ENCODE measurements at regions not wholly inside any gene's neighbourhood (a gene's known extent, or its start where the extent isn't known, plus 50 kb on each side); places are given as distances from the start of the nearest gene placed in this dataset.

DNA sequence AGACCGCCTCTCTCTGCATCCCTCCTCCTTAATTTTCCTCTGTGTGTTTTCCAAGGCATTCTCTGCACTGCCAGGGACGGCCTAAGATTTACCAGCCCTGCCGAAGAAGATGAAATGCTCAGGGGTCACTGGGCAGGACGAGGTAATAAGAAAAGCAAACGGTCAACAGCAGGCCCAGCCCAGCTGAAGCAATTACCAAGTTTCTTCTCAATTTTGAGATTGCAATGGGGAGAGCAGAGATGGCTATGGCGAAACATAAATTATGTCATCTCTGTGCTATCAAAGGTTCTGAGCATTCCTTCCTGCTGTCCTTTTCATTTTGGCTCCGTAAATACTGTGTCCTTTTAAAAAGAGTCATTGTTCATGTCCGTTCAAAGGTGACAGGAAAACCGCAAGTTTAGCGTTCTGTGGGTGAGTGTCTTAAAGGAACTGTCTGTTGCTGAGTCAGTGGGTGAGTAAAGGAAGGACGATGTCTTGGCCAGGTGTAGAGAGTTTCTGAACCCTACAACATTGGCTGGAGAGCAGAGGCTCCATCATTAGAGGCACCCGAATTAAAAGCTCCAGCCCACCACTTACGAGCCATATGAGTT lies 753.9 kb upstream of the EEF2KMT start:
- TF ChIP-seq, protein P1, sequence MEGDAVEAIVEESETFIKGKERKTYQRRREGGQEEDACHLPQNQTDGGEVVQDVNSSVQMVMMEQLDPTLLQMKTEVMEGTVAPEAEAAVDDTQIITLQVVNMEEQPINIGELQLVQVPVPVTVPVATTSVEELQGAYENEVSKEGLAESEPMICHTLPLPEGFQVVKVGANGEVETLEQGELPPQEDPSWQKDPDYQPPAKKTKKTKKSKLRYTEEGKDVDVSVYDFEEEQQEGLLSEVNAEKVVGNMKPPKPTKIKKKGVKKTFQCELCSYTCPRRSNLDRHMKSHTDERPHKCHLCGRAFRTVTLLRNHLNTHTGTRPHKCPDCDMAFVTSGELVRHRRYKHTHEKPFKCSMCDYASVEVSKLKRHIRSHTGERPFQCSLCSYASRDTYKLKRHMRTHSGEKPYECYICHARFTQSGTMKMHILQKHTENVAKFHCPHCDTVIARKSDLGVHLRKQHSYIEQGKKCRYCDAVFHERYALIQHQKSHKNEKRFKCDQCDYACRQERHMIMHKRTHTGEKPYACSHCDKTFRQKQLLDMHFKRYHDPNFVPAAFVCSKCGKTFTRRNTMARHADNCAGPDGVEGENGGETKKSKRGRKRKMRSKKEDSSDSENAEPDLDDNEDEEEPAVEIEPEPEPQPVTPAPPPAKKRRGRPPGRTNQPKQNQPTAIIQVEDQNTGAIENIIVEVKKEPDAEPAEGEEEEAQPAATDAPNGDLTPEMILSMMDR (IDR thresholded peaks at IDR 0.05; ENCODE audit: partially characterized antibody, unreplicated experiment) = no peak
- Mint-ChIP-seq H3K4me3 (ENCODE audit: unreplicated experiment) (no peak overlapping the region), H3K27me3 (ENCODE audit: unreplicated experiment) (peaks cover 8% of the 10 kb centered on the region), H3K36me3 (ENCODE audit: unreplicated experiment) (no peaks in the 10 kb centered on the region), H3K4me1 (ENCODE audit: low read depth, unreplicated experiment) (peaks cover 14% of the 10 kb centered on the region), H3K27ac (ENCODE audit: unreplicated experiment) (no peak overlapping the region), H3K9me3 (ENCODE audit: unreplicated experiment) (peaks cover 8% of the 10 kb centered on the region)
- DNase-seq = no peak

DNA sequence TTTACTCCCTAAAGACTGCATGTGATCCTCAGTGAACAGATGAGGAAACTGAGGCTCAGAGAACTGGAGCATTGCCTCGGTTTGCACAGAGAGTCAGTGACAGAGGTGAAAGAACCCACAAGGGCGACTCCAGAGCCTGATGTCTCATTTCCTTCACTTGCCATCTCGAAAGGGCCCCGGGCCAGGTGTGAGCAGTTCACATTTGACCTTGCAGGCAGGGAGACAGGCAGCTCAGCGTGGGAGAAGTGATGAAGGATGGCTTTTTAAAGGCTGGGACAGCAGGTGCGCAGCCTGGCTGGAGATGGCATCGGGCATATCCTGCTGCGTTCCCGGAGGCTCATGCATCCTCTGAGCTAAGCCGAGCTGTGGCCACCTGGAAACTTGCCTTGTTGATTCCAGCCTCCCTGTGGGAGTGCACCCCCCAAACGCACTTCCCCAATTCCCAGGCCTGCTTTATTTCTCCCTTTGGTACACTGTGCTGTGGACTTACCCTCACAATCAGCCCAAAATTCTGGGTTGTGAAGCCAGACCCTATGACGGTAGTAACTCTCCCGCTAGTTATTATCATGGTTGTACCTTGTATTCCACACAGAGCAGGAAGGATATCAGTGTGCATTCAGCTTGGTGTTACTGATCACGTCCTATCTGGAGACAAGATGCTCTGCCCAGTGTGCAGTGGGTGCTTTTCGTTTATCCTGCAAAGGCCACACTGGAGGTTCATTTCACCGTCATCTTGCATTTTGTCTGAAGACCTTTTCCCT lies 753.2 kb upstream of the EEF2KMT start:
- no peak overlapping the region for H3K27ac Mint-ChIP-seq (ENCODE audit: unreplicated experiment)
- TF ChIP-seq, protein P1 (IDR thresholded peaks at IDR 0.05; ENCODE audit: partially characterized antibody, unreplicated experiment) = no peak

GRCh38 chr16:5845046-5845445 lies 747.5 kb upstream of the EEF2KMT start:
- TF ChIP-seq, protein P1 (IDR thresholded peaks at IDR 0.05; ENCODE audit: partially characterized antibody, unreplicated experiment) = no peak
- H3K27me3 Mint-ChIP-seq (ENCODE audit: unreplicated experiment) = peaks cover 11% of the 10 kb centered on the region
- no peak overlapping the region for H3K4me3 Mint-ChIP-seq (ENCODE audit: unreplicated experiment)
- H3K4me1 Mint-ChIP-seq (ENCODE audit: low read depth, unreplicated experiment) = peaks cover 19% of the 10 kb centered on the region
- H3K9me3 Mint-ChIP-seq (ENCODE audit: unreplicated experiment) = peaks cover 12% of the 10 kb centered on the region
- no peaks in the 10 kb centered on the region for H3K36me3 Mint-ChIP-seq (ENCODE audit: unreplicated experiment)
- H3K27ac Mint-ChIP-seq (ENCODE audit: unreplicated experiment) = no peak overlapping the region
- DNase-seq = no peak

More for the DNA sequence above, 753.2 kb upstream of the EEF2KMT start:
- peaks cover 8% of the 10 kb centered on the region for H3K9me3 Mint-ChIP-seq (ENCODE audit: unreplicated experiment)
- H3K4me3 Mint-ChIP-seq (ENCODE audit: unreplicated experiment) = no peak overlapping the region
- H3K36me3 Mint-ChIP-seq (ENCODE audit: unreplicated experiment) = no peaks in the 10 kb centered on the region
- peaks cover 14% of the 10 kb centered on the region for H3K4me1 Mint-ChIP-seq (ENCODE audit: low read depth, unreplicated experiment)
- DNase-seq = no peak
- peaks cover 8% of the 10 kb centered on the region for H3K27me3 Mint-ChIP-seq (ENCODE audit: unreplicated experiment)

- peaks cover 6% of the 10 kb centered on the region for H3K27me3 Mint-ChIP-seq (ENCODE audit: unreplicated experiment)
- TF ChIP-seq, protein P1 (IDR thresholded peaks at IDR 0.05; ENCODE audit: partially characterized antibody, unreplicated experiment) = no peak
- H3K4me3 Mint-ChIP-seq (ENCODE audit: unreplicated experiment) = no peak overlapping the region
- peaks cover 12% of the 10 kb centered on the region for H3K4me1 Mint-ChIP-seq (ENCODE audit: low read depth, unreplicated experiment)
- DNase-seq = no peak
- peaks cover 7% of the 10 kb centered on the region for H3K9me3 Mint-ChIP-seq (ENCODE audit: unreplicated experiment)
- no peaks in the 10 kb centered on the region for H3K36me3 Mint-ChIP-seq (ENCODE audit: unreplicated experiment)
- no peak overlapping the region for H3K27ac Mint-ChIP-seq (ENCODE audit: unreplicated experiment)
These were observed 744.4 kb upstream of the EEF2KMT start for GRCh38 chr16:5841974-5842373.

- H3K4me1 Mint-ChIP-seq (ENCODE audit: low read depth, unreplicated experiment) = peaks cover 3% of the 10 kb centered on the region
- TF ChIP-seq, protein P1 (IDR thresholded peaks at IDR 0.05; ENCODE audit: partially characterized antibody, unreplicated experiment) = no peak
- no peak for DNase-seq
- peaks cover 2% of the 10 kb centered on the region for H3K9me3 Mint-ChIP-seq (ENCODE audit: unreplicated experiment)
- no peak overlapping the region for H3K27ac Mint-ChIP-seq (ENCODE audit: unreplicated experiment)
- peaks cover 4% of the 10 kb centered on the region for H3K36me3 Mint-ChIP-seq (ENCODE audit: unreplicated experiment)
- no peaks in the 10 kb centered on the region for H3K27me3 Mint-ChIP-seq (ENCODE audit: unreplicated experiment)
- no peak overlapping the region for H3K4me3 Mint-ChIP-seq (ENCODE audit: unreplicated experiment)
These were observed 741.1 kb upstream of the EEF2KMT start for GRCh38 chr16:5838725-5839124.

All from glutamatergic neuron (in vitro differentiated cells).